T follicular helper cell (primary cell): ENCODE measurements at regions not wholly inside any gene's neighbourhood (a gene's known extent, or its start where the extent isn't known, plus 50 kb on each side); places are given as distances from the start of the nearest gene placed in this dataset.
"Not testable (repeated sequence)": the region's sequence is repeated elsewhere in the genome, so short reads cannot be mapped to it uniquely, and the experiment has no call there.

Experiments
- DNase-seq: peaks from one replicate; pipeline ENCODE4 v3.0.0-alpha.2; 2020; ENCODE audit warnings: low read depth

DNA sequence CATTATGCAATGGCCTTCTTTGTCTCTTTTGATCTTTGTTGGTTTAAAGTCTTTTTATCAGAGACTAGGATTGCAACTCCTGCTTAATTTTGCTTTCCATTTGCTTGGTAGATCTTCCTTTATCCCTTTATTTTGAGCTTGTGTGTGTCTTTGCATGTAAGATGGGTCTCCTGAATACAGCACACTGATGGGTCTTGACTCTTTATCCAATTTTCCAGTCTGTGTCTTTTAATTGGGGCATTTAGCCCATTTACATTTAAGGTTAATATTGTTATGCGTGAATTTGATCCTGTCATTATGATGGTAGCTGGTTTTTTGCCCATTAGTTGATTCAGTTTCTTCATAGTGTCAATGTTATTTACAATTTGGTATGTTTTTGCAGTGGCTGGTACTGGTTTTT is 56.9 kb upstream of the TBX18 start:
- not testable (repeated sequence) for DNase-seq

DNA sequence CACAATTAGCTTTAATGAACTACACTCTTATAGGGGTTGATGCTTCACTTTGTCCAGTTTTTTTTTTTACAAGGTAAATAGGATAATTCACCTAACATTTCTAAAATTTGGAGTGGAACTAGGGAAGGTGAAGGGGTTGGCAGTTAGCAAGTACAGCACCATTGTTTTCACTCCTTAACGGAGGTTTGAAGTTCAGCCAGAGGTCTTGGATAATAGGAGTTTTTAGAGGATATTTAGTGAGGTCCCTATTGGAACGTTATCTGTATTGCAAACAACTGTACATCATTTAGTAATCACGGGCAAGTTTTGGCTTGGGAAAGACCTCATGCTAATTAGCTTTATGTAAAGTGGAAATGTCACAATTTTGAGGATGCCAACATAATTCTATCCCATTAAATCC is 52.3 kb upstream of the TBX18 start:
- no peak for DNase-seq

DNA sequence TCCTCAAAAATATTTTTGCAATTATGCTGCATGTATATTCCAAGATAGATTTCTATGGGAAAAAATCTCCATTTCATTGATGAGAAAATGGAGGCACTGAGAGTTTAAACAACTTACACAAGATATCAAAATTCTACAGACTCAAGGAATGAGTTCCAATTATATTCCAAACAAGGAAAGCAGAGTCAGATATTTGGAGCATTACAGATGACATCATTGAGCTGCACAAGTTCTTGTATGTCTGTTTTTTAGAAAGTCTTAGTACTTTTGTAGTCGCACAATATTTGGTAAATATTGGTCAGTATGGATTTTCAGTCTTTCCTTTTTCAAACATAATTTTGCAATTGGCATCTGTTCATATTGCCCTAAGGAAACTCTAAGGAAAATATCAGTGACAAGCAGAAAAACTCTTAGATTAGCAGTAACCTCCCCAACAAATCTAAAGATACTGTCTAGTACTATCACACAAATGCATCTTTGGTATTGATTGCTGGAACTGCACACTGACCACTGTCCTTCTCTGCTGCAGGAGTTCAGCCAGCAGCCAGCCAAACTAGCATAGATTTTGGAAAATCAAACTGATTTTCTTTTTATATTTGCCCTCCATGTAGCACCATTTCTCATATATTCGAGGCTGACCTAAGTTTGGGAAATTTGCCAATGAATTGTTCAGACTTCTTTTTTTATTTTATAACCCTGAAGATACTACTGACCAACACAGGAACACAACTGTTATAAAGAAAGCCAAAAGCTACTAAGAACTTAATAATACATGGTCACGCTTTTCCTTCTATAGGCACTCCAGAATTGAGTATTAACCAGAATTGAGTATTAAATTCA is 51.7 kb upstream of the TBX18 start:
- no peak for DNase-seq
